NCI-H446 treated with DMSO at 0.1 percent for 48 hours (cell line): ENCODE measurements at regions not wholly inside any gene's neighbourhood (a gene's known extent, or its start where the extent isn't known, plus 50 kb on each side); places are given as distances from the start of the nearest gene placed in this dataset.

ENCODE experiments used
- DNase-seq: peaks from one replicate; lab custom pipeline; 2025; lab: John Stamatoyannopoulos, UW

DNA sequence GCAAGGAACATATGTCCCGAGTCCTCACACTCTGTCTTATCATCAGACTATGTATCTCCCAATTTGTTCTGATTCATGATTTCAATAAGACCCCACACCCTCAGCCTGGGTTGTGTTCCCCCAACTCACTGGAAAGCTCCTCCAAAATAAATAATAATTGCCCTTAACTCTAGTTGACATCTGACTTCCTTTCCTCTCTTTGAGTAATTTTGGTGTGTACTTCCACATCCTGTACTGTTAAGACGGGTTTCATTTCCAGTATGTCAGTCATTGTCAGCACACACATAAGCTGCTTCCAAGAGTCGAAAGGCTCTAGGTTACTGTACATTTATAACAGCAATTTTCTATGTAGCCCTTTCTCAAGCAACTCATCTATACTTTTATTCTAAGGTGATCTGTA lies 52.2 kb upstream of the C1QTNF7 start:
- no peak for DNase-seq

DNA sequence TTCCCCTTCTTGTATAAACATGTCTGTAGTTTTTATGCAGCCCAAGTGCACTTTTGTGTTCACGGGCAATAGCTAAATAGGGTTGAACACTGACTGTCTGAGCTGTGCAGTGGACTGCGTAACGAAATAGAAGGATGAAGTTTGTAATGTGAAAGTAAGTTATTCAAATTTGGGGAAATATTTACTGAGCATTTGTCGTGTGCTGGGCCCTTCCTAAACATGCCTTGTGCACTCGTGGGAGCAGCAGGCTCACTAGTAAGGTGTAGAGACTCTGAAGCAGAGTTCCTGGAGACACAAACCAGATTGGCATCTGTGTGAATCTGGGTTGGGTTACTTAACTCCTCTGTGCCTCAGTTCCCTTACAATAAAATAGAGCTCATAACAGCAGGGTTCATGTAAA lies 51.7 kb upstream of the C1QTNF7 start:
- DNase-seq = no peak

- no peak for DNase-seq
Measured at GRCh38 chr4:15376594-15376993, 51.2 kb upstream of the C1QTNF7 start.
